Right ventricle myocardium superior (tissue), 1 donor: ENCODE measurements at regions not wholly inside any gene's neighbourhood (a gene's known extent, or its start where the extent isn't known, plus 50 kb on each side); places are given as distances from the start of the nearest gene placed in this dataset.
A peak's percentile ranks its signal among the peaks of the same experiment; 100 is the strongest.
"Not testable (repeated sequence)": the region's sequence is repeated elsewhere in the genome, so short reads cannot be mapped to it uniquely, and the experiment has no call there.

Source experiments
- ATAC-seq: fragments of 200-7000 bp; cut with Tn5 transposase; one replicate; pipeline ENCODE4 v1.9.1; 2020; ENCODE audit warnings: mild to moderate bottlenecking; ENCODE audit not compliant: poor library complexity
- DNase-seq: peaks from one replicate; pipeline ENCODE4 v3.0.0-alpha.2; 2020
- intact Hi-C: fragments of 100-400 bp; cut with DNase I; formaldehyde crosslinking; loops from one replicate; pipeline ENCODE4 v1.11.2; 2022
- donor health status: DM: no; HTN: yes; CAD: no; lungs with severe emphysema.

DNA sequence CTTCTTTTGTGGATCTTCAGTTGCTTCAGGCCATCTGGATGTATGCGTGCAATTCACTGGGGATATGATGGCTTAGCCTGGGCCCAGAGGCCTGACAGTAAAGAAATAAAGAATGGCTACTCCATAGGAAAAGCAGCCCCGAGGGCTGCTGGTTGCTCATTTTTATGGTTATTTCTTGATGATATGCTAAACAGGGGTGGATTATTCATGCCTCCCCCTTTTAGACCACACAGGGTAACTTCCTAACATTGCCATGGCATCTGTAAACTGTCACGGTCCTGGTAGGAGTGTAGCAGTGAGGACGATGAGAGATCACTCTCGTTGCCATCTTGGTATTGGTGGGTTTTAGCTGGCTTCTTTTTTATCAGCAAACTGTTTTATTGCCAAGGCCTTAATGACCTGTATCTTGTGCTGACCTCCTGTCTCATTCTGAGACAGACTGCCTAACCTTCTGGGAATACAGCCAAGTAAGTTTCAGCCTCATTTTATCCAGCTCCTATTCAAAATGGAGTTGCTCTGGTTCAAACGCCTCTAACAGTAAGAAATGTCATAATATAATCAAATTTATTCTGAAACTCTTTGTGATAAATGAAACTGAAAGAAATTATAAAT, 60.5 kb downstream of the DSEL start:
- intact Hi-C loops, result no loop called here
- DNase-seq (no peak), ATAC-seq (no peak)

DNA sequence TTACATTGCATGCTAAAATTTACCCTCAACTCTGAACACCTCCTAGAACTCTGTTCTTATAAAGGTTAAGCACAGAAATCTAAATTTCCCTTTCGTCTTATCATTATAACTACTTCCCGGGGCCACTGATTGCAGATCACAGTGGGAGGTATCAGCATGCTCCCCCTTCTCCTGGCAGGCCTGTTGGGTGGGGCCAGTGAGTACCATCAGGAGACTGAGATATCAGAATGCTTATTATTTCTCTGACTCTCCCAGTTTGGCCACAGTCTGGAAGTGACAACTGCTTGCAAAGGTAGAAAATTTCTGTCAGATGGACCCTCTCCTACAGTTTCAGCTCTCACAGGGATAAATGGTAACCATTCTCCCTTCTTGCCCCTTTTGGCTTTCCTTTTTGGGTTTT, 62.6 kb downstream of the DSEL start:
- intact Hi-C loops, result no loop called here
- no peak for ATAC-seq

DNA sequence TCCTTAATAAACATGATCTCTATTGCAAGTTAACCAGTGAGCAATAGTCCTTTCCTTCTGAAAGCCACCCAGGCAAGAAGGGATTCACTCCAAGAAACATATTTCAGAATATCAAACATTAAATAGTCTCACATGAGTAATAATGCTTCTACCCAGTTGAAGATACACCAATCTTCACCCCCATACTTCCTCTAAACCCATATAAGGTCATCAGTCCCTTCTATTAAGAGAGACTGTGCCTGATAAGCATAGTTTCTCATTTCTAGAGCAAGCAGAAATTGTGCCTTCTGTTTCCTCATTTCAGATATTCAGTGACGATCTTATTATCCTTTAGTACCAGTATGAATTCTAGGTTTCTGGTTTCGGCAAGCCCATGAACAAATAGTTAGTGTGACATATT, 64.6 kb downstream of the DSEL start:
- intact Hi-C loops, result no loop called here
- DNase-seq (no peak), ATAC-seq (no peak)

More for the DNA sequence above, 62.6 kb downstream of the DSEL start:
- no peak for DNase-seq

DNA sequence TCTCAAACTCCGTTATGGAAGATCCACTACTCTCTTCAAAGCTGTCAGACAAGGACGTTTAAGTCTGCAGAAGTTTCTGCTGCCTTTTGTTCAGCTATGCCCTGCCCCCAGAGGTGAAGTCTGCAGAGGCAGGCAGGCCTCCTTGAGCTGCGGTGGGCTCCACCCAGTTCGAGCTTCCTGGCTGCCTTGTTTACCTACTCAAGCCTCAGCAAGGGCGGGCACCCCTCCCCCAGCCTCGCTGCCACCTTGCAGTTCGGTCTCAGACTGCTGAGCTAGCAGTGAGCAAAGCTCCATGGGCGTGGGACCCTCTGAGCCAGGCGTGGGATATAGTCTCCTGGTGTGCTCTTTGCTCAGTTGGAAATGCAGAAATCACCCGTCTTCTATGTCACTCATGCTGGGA, 65.4 kb downstream of the DSEL start:
- ATAC-seq, intact Hi-C loops, DNase-seq: not testable (repeated sequence)

DNA sequence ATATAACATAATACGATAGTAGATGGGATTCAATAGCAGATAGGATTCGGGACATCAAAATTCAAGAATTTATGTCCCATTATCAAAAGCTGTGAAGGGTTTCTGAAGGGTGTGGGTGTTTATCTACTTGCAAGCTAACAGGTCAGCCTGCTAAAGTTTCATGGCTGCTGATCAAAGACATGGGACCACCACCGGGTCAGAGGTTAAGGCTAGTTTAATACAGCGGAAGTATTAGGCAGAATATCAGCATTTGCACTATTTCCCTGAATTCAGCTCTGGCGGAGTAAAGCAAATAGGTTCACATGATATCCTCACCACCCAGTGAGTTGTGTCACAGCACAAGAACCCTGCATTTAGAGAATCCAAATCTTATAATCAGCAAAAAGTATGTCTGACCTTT, 82.5 kb downstream of the DSEL start:
- no peak for ATAC-seq
- intact Hi-C loops, result no loop called here
- no peak for DNase-seq

DNA sequence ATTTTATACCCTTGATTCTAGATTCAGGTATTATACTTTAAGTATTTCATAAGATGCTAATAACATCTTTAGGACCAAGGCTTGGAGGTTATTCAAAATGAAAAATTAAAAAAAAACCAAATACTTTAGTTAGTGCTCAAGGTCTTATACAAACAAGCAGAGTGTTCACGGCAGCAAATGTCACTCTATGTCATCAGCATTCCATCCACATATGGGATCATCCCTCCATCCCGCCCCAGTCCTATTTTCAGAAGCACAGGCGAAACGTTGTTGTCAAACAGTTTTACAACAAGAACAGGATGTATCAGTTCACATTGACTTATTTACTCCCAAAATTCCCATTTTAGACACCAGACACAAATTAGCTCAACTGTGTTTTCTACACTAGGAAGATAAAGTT, 83.7 kb downstream of the DSEL start:
- ATAC-seq, result no peak
- DNase-seq, result no peak
- intact Hi-C loops, result no loop called here

DNA sequence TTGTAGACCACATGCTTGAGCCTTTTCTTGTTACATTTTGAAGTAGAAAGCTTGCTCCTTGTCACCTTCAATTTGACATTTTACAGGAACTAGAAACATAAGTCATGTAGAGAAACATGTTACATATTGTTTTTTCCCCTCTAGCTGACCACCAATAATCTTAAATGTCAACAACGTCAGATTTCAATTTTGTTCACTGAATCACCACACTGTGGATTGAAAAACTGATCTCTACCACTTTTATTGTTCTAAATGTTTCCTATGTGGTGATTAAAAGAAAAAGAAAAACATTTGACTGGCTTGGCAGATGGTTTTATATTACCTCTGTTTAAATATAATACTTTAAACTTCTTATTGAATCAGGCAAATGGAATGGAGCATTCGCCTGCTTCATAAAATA, 87.7 kb downstream of the DSEL start:
- ATAC-seq, result no peak
- intact Hi-C loops, result no loop called here
- no peak for DNase-seq

DNA sequence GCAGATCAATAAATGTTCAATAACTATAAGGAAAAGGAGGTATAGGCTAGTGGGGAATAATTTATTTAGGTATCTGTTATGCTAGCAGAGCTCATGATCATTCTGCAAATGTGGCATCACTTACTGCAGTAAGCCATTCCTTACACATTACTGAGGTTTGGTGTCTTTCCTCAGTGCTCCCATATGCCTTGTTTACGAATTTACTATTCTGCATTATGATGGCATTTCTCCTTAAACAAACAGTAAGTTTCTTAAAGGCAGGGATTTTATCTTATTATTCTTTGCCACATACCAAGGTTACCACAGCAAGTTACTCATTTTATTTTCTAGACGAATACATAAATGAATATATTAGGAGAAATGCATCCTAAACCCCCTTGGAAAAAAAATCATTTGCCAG, 88.4 kb downstream of the DSEL start:
- intact Hi-C loops, result no loop called here
- no peak for ATAC-seq
- no peak for DNase-seq

DNA sequence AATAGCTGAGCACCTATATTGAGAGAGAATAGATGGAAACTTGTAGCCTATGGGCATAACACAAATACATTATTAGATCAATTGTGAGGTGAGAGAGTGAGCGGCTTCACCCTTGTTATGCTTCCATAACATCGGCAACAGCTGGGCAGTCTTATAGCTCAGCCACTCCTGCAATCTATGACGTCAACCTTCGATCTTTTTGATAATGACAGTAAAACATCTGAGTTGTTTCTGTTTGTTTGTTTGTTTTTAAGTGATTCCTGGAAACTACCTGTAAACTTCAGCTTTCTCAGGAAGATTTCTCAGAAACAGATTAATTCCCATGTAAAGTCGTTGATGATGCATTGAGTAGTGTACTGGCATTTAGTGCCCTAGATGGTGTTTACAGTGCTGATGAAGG, 90.0 kb downstream of the DSEL start:
- intact Hi-C loops, result no loop called here
- ATAC-seq (no peak), DNase-seq (no peak)

DNA sequence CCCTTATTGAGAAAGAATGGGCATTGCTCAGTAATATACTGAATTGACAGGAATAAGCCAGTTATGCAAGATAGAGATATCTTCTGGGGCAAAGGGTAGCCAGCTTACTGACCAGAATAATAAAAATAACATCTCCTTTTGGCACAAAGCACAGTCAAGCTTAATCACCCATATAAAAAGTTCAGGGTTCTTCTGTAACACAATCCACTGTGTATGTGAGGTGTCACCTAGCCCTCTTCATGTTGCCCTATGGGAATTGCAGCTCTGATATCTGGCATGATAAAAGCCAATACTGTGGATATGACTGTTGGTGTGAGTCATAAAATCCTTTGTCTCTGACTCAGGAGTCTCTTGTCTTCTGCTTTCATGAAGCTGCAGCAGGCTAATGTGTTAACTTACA, 90.8 kb downstream of the DSEL start:
- DNase-seq (no peak), ATAC-seq (no peak)
- intact Hi-C loops, result no loop called here

DNA sequence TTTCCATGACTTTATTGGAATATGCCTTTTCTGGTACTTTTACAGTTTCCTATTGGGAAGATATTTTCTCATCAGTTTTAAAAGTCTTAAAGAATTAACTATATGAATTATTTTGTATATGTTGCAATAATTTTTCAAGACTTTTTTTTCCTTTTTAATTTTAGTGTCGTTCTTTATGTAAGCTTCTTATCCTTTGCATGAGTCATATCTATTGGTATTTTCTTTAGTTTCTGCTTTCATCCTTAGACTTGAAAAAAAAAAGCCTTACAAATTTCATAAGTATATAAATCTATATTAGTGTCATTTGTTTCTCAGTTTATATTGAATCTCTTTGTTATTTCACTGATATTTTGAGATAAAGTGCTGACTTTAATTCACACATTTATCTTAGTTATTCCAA, 94.9 kb downstream of the DSEL start:
- intact Hi-C loops, result no loop called here
- DNase-seq (no peak), ATAC-seq (no peak)

DNA sequence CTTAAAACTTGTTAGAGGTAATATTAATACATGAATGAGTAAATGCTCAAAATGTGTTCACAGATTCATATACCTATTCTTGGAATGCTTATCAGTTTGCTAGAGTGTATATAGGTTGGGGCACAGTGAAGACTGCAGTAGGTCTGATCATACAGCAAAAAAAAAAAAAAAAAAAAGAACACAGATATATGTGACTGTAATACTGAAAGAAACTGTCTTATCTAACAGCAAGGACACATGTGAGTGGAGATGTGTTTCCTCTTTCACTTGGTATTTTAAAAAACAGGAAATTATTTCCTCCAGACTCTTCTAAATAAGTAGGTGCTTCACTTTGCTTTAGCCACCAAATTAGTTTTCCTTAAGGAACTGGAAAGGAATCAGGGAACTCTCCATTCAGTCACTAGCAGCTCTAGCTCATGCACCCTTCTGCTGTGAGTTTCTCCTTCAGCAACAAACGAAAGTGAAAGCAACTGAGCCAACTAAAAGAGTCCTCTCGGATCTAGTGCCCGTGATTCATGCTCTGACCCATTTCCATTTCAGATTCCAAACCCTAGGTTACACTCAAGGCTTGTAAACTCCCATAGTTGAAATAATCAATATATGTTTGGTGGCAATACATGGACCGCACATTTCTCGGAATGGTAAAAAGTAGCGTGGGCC, 98.5 kb downstream of the DSEL start:
- ATAC-seq (peak; percentile 66), DNase-seq (no peak)
- intact Hi-C loops, result no loop called here

DNA sequence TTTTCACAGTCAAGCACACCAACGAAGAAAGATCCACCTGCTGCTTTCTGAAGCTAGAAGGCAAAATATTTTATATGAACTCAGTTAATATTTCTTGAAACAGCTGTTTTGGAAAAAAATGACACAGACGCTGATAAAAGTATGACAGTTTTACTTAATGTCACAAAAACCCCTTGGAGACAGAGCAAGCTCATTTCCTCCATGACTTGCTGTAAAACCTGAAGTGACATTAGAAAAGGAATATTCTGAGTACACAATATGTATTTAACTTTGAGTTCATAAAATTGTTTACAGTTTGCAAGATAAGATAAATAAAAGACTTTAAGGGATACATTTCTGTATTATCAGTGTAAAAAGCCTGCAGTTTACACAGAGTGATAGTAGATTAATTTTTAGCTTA, 105.4 kb downstream of the DSEL start:
- intact Hi-C loops, result no loop called here
- ATAC-seq, result no peak
- DNase-seq, result no peak

DNA sequence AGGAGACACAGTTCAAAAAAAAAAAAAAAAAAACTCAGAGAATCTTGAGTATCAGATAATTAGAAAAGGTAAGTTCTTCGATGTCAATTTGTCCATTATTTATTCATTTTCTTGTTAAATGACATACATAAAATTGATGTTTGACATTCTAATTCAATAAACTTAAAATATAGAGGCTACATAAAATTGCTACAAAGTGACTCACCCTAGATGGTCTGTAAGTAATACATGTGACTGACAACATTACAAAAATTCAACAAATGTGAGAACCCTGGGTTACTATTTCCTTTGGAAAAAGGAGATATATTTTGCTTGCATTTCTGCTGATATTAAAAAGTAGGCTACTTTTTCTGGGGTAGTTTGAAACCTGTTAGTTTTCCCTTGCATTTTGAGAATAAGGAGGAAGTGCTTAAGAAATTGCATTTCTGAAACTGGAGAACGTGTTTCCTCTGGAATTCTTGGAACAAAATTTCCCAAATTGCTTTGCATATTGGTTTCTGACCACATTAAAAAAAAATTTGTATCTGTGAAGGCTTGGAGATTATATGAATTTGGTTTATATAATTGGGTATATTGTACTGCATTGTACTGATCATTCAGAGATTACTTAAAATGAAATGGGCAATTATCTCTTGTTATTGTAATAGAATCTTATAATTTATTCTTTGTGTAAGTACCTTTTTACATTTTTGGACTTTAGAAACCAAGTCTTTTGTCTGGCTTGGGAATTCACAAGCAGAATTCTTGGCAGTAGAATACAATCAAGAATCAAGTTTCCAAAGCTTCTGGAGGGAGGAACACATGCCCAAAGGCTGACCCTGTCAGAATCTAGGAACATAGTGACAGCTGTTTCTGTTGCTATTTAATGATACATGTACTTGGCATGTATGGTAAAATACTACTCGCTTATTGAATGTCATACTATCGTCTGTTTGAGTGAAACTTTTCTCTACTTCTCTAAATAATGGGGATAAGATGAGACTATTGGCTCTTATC, 106.1 kb downstream of the DSEL start:
- DNase-seq (no peak), ATAC-seq (no peak)
- intact Hi-C loops, result no loop called here

DNA sequence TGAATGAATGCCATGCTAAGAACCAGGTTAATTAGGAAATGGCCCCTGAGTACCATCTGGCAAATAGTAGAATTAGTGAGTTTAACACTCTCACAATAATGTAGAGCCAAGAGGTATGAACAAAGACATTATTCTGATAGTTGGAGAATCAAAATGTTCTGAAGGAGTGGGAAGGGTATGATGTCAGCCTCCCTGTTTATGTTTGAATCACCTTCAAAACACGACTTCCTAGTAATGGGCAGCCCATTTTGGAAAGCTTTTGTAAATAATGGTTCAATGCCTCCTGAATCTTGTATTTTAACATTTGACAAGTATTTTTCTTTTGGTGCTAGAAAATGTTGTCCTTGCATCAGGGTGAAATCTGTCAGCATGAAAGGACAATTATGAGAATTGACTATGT, 108.3 kb downstream of the DSEL start:
- intact Hi-C loops, result no loop called here
- ATAC-seq (no peak), DNase-seq (no peak)

DNA sequence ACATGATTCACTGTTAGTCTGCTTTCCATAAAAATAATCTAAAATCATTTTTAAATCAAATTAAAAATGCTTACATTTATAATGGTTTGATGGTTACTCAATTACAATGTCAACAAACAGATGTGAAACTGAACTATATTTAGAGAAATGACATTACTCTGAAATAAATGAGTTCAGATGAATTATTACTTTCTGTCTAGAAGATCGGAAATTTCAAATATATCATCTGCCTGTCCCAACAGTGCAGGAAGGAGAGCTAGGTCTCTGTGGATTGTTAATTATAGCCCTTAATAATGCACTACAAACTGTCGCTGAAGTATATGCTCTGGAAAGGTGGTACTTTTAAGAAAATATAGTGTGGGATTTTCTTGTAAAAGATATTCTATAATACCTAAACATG, 109.8 kb downstream of the DSEL start:
- intact Hi-C loops, result no loop called here
- ATAC-seq (no peak), DNase-seq (no peak)

DNA sequence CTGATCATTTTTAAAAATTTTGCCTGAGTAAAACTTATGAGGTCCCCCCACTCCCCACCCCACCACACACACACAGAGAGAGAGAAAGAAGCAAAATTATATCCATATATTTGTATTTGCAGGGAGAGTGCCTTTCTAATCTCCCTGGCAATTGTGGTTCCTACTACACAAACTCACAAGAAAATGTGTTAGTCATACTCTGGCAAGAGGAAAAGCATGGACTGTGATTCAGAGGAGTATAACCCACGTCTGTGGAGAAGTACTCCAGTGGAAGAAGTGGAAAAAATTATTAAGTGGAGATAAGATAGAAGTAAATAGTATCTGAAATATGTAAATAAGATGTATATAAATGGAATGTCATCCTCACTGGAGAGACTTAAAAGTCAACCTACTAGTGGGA, 114.0 kb downstream of the DSEL start:
- intact Hi-C loops, result no loop called here
- DNase-seq (no peak), ATAC-seq (no peak)

DNA sequence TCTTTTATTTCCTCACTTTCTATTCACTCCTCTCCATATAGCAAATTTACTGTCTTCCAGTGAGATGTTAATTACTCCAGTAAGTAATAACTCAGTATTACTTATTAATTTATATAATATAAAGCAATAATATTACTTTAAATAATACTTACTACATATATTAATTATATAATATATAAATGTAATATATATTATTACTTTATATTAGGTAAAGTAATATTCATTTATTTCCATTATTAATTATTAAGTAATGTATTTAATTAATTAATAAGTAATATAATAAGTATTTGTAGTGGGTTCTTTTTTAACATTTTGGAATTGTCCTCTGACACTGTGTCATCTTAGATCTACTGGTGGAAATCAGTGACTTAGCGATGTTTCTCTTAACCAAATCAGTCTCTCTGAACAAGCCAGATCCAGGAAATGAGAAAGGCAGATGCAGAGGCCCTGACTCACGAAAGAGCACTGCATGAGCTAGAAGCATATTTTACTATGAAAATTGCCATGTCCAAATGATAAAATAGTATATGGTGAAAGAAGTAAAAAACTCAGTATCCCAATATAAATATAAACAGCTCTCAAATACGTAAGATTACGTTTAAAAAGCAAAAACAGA, 115.9 kb downstream of the DSEL start:
- ATAC-seq (no peak), DNase-seq (no peak)
- intact Hi-C loops, result no loop called here

DNA sequence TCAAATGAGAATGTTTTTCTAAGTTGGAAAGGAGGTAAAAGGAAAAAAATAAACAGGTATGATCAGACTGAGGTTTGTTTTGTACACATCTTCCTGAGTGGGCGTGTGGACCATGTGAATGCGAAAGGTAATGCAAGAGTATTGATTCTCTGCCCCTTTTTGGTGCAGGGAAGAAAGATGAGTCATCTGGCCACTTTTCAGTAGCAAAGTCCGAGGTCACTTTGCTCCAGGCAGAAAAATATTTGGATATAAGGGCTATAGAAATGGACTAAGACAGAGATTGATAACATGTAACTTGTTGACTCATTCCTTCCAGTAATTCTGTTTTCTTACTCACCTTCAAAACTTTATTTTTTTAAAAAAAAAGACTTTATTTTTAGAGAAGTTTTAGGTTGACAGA, 130.5 kb downstream of the DSEL start:
- DNase-seq, result no peak
- no peak for ATAC-seq
- intact Hi-C loops, result no loop called here

DNA sequence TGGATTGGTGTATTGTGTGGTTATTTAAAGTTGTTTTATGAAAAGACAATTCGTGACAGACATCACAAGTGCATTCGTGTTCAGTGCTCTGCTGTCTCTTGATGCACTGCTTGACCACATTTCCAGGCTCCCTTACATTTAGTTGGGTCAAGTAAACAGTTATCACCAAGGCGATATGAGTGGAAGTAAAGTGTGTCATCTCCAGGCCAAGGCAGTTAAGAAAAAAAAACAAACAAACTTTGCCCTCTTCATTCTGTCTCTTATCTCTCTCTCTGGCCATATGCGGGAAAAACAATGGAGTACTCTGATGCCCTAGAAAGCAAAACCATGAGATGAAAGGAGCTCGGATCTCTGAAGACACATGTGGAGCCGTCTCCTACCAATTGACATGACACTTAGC, 131.1 kb downstream of the DSEL start:
- intact Hi-C loops, result no loop called here

More for the DNA sequence above, 131.1 kb downstream of the DSEL start:
- DNase-seq, result no peak
- ATAC-seq, result no peak
